HCT116 (cell line): ENCODE measurements at regions not wholly inside any gene's neighbourhood (a gene's known extent, or its start where the extent isn't known, plus 50 kb on each side); places are given as distances from the start of the nearest gene placed in this dataset.

Experiments
- ATAC-seq: fragments of 200-7000 bp; cut with Tn5 transposase; 2 replicates; pipeline ENCODE4 v1.9.1; 2020; ENCODE audit warnings: mild to moderate bottlenecking, moderate library complexity
- BruUV-seq: library from RNA; stranded (reverse); fragments of 400-500 nt; replicated peaks from 2 replicates; lab custom pipeline; 2021; lab: Mats Ljungman, UMichigan
- CTCF ChIA-PET: fragments of 300-600 bp; sonication (Branson Sonifier 250); formaldehyde crosslinking; loops from one replicate; lab custom pipeline; 2021; ENCODE audit warnings: antibody characterized with exemption; lab: Charles Lee
- POLR2A ChIA-PET: fragments of 300-600, 350-600 bp; sonication (Branson Sonifier 250); formaldehyde crosslinking; loops from one replicate; lab custom pipeline; 2021; ENCODE audit warnings: antibody characterized with exemption; lab: Charles Lee
- RAD21 ChIA-PET, 2 experiments: fragments of 300-600 bp; sonication (Branson Sonifier 250); formaldehyde crosslinking; loops; one replicate each; lab custom pipeline; 2023; ENCODE audit warnings: low total read pairs in 2 of 2; ENCODE audit not compliant: uncharacterized antibody in 2 of 2, unreplicated experiment in 2 of 2, low non-redundant PET in 1 of 2; lab: Charles Lee
- DNase-seq: peaks from one replicate; pipeline ENCODE4 v3.0.0-alpha.2; 2010; ENCODE audit warnings: low read depth, low spot score
- H2AFZ ChIP-seq: fragments of 200-600 bp; shearing (Covaris generic), sonication (generic); 2 replicates; pipeline ENCODE4 v1.6.1; 2017; ENCODE audit warnings: low read depth, mixed run types, mixed read lengths, antibody characterized with exemption, low read length; ENCODE audit not compliant: poor library complexity, severe bottlenecking
- H3K27ac ChIP-seq: 2 replicates; pipeline ENCODE4 v1.5.1; 2012; ENCODE audit warnings: low read depth, low read length
- H3K27me3 ChIP-seq: fragments of 200-600 bp; sonication (generic); 2 replicates; pipeline ENCODE4 v1.6.1; 2016; ENCODE audit warnings: mixed run types, low read length, mixed read lengths; ENCODE audit not compliant: insufficient read depth
- H3K36me3 ChIP-seq, 2 experiments: fragments of 200-500 bp in 1 of 2; fragments of 200-600 bp in 1 of 2; sonication (Bioruptor generic) in 1 of 2; sonication (generic) in 1 of 2; 2 replicates each; pipeline versions ENCODE4 v1.5.1 to v1.6.1; 2014 to 2016; ENCODE audit warnings: low read length in 2 of 2, inconsistent platforms in 1 of 2, mixed read lengths in 1 of 2, mixed run types in 1 of 2; ENCODE audit not compliant: insufficient read depth in 2 of 2, control insufficient read depth in 1 of 2
- H3K4me1 ChIP-seq, 2 experiments: fragments of 200-600 bp in 1 of 2; sonication (generic) in 1 of 2; 2 replicates each; pipeline versions ENCODE4 v1.5.1 to v1.6.1; 2012 to 2017; ENCODE audit warnings: low read length in 2 of 2, inconsistent platforms in 1 of 2, mild to moderate bottlenecking in 1 of 2, mixed read lengths in 1 of 2, mixed run types in 1 of 2, moderate library complexity in 1 of 2; ENCODE audit not compliant: insufficient read depth in 2 of 2, control insufficient read depth in 1 of 2
- H3K4me2 ChIP-seq: fragments of 200-600 bp; sonication (generic); 2 replicates; pipeline ENCODE4 v1.6.1; 2017; ENCODE audit warnings: mixed run types, low read length, mixed read lengths
- H3K4me3 ChIP-seq, 2 experiments: fragments of 200-600 bp in 1 of 2; sonication (generic) in 1 of 2; replicated peaks in 1 of 2; 2 replicates each; pipeline ENCODE4 v1.5.1; 2011 to 2016; ENCODE audit warnings: low read length in 2 of 2, control low read depth in 1 of 2, low read depth in 1 of 2, mild to moderate bottlenecking in 1 of 2, mixed read lengths in 1 of 2, mixed run types in 1 of 2
- H3K79me2 ChIP-seq: fragments of 200-600 bp; sonication (generic); 2 replicates; pipeline ENCODE4 v1.6.1; 2017; ENCODE audit warnings: mild to moderate bottlenecking, mixed run types, low read length, moderate library complexity, mixed read lengths; ENCODE audit not compliant: insufficient read depth
- H3K9ac ChIP-seq: fragments of 200-600 bp; sonication (generic); 2 replicates; pipeline ENCODE4 v1.6.1; 2016; ENCODE audit warnings: low read length, mixed read lengths
- H3K9me2 ChIP-seq: fragments of 200-600 bp; sonication (generic), shearing (Covaris generic); 2 replicates; pipeline ENCODE4 v1.6.1; 2017; ENCODE audit warnings: mixed run types, mild to moderate bottlenecking, moderate library complexity; ENCODE audit not compliant: insufficient read depth
- H3K9me3 ChIP-seq, 2 experiments: fragments of 200-500 bp in 1 of 2; fragments of 200-600 bp in 1 of 2; sonication (Bioruptor generic) in 1 of 2; sonication (generic) in 1 of 2; 2 replicates each; pipeline ENCODE4 v1.6.1; 2014 to 2017; ENCODE audit warnings: low read length in 2 of 2, mixed read lengths in 2 of 2, inconsistent platforms in 1 of 2, low read depth in 1 of 2, mild to moderate bottlenecking in 1 of 2, mixed run types in 1 of 2, moderate library complexity in 1 of 2; ENCODE audit not compliant: control insufficient read depth in 1 of 2, insufficient read depth in 1 of 2
- H4K20me1 ChIP-seq: fragments of 200-600 bp; sonication (generic), shearing (Covaris generic); 2 replicates; pipeline ENCODE4 v1.6.1; 2017; ENCODE audit warnings: mixed run types, mild to moderate bottlenecking, moderate library complexity; ENCODE audit not compliant: insufficient read depth
- ATF3 ChIP-seq: IDR thresholded peaks from 2 replicates; pipeline ENCODE4 v1.6.1; 2012
- CEBPB ChIP-seq: IDR thresholded peaks from 2 replicates; pipeline ENCODE4 v1.6.1; 2012; ENCODE audit warnings: low read depth
- CTCF ChIP-seq, 3 experiments: fragments of 200-600 bp in 1 of 3; sonication (generic) in 1 of 3; IDR thresholded peaks in 2 of 3; conservative IDR thresholded peaks in 1 of 3; 2 replicates each; pipeline ENCODE4 v1.5.1; 2012 to 2017; ENCODE audit warnings: low read depth in 2 of 3, low read length in 2 of 3, antibody characterized with exemption in 1 of 3, borderline replicate concordance in 1 of 3, control low read depth in 1 of 3, mild to moderate bottlenecking in 1 of 3, mixed read lengths in 1 of 3, mixed run types in 1 of 3, moderate library complexity in 1 of 3; ENCODE audit not compliant: insufficient read depth in 1 of 3
- EZH2phosphoT487 ChIP-seq: fragments of 200-600 bp; IDR thresholded peaks from 2 replicates; pipeline ENCODE4 v1.6.1; 2018; ENCODE audit warnings: antibody characterized with exemption, borderline replicate concordance
- FOSL1 ChIP-seq: IDR thresholded peaks from 2 replicates; pipeline ENCODE4 v1.6.1; 2012; ENCODE audit warnings: low read depth
- MAX ChIP-seq: IDR thresholded peaks from 2 replicates; pipeline ENCODE4 v1.6.1; 2012
- POLR2AphosphoS5 ChIP-seq: IDR thresholded peaks from 2 replicates; pipeline ENCODE4 v1.6.1; 2011; ENCODE audit warnings: mild to moderate bottlenecking, low read depth, low read length, moderate library complexity
- RAD21 ChIP-seq: IDR thresholded peaks from 2 replicates; pipeline ENCODE4 v1.6.1; 2012; ENCODE audit warnings: low read depth, mild to moderate bottlenecking
- SIN3A ChIP-seq: IDR thresholded peaks from 2 replicates; pipeline ENCODE4 v1.6.1; 2012; ENCODE audit warnings: low read depth
- SP1 ChIP-seq: IDR thresholded peaks from 2 replicates; pipeline ENCODE4 v1.6.1; 2012; ENCODE audit warnings: low read depth
- SRF ChIP-seq: IDR thresholded peaks from 2 replicates; pipeline ENCODE4 v1.6.1; 2012; ENCODE audit warnings: low read depth
- TCF7L2 ChIP-seq: IDR thresholded peaks from 2 replicates; pipeline ENCODE4 v1.7.0; 2011; ENCODE audit warnings: borderline replicate concordance, inconsistent platforms; ENCODE audit not compliant: insufficient read depth, insufficient read length; ENCODE audit errors: extremely low read depth
- YY1 ChIP-seq: IDR thresholded peaks from 2 replicates; pipeline ENCODE4 v1.6.1; 2011; ENCODE audit warnings: low read length, low read depth, moderate library complexity, mild to moderate bottlenecking; ENCODE audit not compliant: insufficient replicate concordance; ENCODE audit errors: extremely low read depth
- ZBTB33 ChIP-seq: IDR thresholded peaks from 2 replicates; pipeline ENCODE4 v1.6.1; 2011; ENCODE audit warnings: mild to moderate bottlenecking, low read length, moderate library complexity; ENCODE audit not compliant: insufficient replicate concordance; ENCODE audit errors: extremely low read depth
- intact Hi-C: fragments of 100-400 bp; cut with micrococcal nuclease; formaldehyde crosslinking; loops from 2 replicates; pipeline ENCODE4 v1.10.0; 2022

- CTCF ChIA-PET: no interaction called here
- H3K27ac ChIP-seq: no peak overlapping the region
- RAD21 ChIA-PET: no interaction called here
- POLR2A ChIA-PET: no interaction called here
- no peaks in the 10 kb centered on the region for H3K9me2 ChIP-seq
- no peaks in the 10 kb centered on the region for H3K36me3 ChIP-seq
- H3K4me3 ChIP-seq: no peak overlapping the region
- peaks cover 9% of the 10 kb centered on the region; the same call in 1 of the 2 replicates for H3K27me3 ChIP-seq
- DNase-seq (no peak), ATAC-seq (no peak)
- H3K9me3 ChIP-seq: no peaks in the 10 kb centered on the region
- TF ChIP-seq MAX (no peak), CTCF (IDR thresholded peaks at IDR 0.05 in 2 of 3, conservative IDR thresholded peaks at IDR 0.05 in 1 of 3; ENCODE audit: borderline replicate concordance in 1 of 3, insufficient read depth in 1 of 3, low read depth in 2 of 3, low read length in 2 of 3) (no peak), ATF3 (no peak), ZBTB33 (no peak), TCF7L2 (no peak), YY1 (no peak), FOSL1 (no peak), CEBPB (no peak), SIN3A (no peak), RAD21 (no peak), EZH2phosphoT487 (no peak), POLR2AphosphoS5 (no peak), SRF (no peak), SP1 (no peak)
- no peak overlapping the region for H3K4me2 ChIP-seq
- no TSS peak for BruUV-seq
- no peak overlapping the region for H3K9ac ChIP-seq
- H3K79me2 ChIP-seq: no peaks in the 10 kb centered on the region
- no peaks in the 10 kb centered on the region for H3K4me1 ChIP-seq
- H2AFZ ChIP-seq: no peak overlapping the region
- H4K20me1 ChIP-seq: no peaks in the 10 kb centered on the region
- intact Hi-C loops: no loop called here
These were observed 78.3 kb downstream of the IRX5 start for GRCh38 chr16:55008836-55009510.
